ENCODE measurements at regions not wholly inside any gene's neighbourhood (a gene's known extent, or its start where the extent isn't known, plus 50 kb on each side); places are given as distances from the start of the nearest gene placed in this dataset.

- TF ChIP-seq, protein P1, sequence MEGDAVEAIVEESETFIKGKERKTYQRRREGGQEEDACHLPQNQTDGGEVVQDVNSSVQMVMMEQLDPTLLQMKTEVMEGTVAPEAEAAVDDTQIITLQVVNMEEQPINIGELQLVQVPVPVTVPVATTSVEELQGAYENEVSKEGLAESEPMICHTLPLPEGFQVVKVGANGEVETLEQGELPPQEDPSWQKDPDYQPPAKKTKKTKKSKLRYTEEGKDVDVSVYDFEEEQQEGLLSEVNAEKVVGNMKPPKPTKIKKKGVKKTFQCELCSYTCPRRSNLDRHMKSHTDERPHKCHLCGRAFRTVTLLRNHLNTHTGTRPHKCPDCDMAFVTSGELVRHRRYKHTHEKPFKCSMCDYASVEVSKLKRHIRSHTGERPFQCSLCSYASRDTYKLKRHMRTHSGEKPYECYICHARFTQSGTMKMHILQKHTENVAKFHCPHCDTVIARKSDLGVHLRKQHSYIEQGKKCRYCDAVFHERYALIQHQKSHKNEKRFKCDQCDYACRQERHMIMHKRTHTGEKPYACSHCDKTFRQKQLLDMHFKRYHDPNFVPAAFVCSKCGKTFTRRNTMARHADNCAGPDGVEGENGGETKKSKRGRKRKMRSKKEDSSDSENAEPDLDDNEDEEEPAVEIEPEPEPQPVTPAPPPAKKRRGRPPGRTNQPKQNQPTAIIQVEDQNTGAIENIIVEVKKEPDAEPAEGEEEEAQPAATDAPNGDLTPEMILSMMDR (conservative IDR thresholded peaks at IDR 0.05), result no peak
- TF ChIP-seq ZFX (IDR thresholded peaks at IDR 0.05), result no peak
These were observed 73.5 kb downstream of the KCNF1 start for GRCh38 chr2:10985260-10985659.

All from C4-2B (cell line).